NT2/D1 (cell line): ENCODE measurements at regions not wholly inside any gene's neighbourhood (a gene's known extent, or its start where the extent isn't known, plus 50 kb on each side); places are given as distances from the start of the nearest gene placed in this dataset.

Source experiments
- YY1 ChIP-seq: IDR thresholded peaks from 2 replicates; pipeline ENCODE4 v1.6.1; 2011; ENCODE audit not compliant: insufficient read length, insufficient read depth
- ZNF274 ChIP-seq: IDR thresholded peaks from 2 replicates; pipeline ENCODE4 v1.6.1; 2011; ENCODE audit warnings: mild to moderate bottlenecking, low read depth, low read length

DNA sequence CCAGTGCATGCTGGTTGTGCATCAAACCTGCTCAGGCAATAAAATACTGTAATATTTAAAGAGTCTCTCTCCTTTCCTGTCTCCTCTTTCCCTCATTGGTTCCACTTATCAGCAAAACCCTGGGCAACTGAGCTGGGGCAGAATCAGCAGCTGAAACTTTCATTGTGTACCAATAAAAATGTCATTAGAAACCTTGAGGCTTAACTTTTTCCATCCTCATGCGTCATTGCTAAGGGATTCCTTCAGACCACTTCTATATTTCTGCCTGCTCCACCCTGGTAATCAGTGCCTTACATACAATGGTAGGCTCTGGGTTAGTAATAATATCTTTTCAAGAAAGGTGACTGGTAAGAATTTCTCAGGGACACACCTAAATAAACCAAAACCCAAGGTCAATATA lies 880.3 kb downstream of the RPA4 start:
- TF ChIP-seq ZNF274 (no peak), YY1 (no peak)
